H1 (cell line): ENCODE measurements at regions not wholly inside any gene's neighbourhood (a gene's known extent, or its start where the extent isn't known, plus 50 kb on each side); places are given as distances from the start of the nearest gene placed in this dataset.

Experiments used
- CTCF ChIA-PET: fragments of 300-600 bp; sonication (Branson Sonifier 250); formaldehyde crosslinking; loops from one replicate; lab custom pipeline; 2021; ENCODE audit not compliant: partially characterized antibody; lab: Charles Lee
- POLR2A ChIA-PET: fragments of 300-600 bp; sonication (Branson Sonifier 250); formaldehyde crosslinking; loops from one replicate; lab custom pipeline; 2021; ENCODE audit warnings: inconsistent platforms; ENCODE audit not compliant: partially characterized antibody; lab: Charles Lee
- DNase-seq, 2 experiments: peaks; one replicate each; pipeline versions ENCODE4 v3.0.0 to v3.0.0-alpha.2; 2010 to 2022; ENCODE audit warnings: low spot score in 2 of 2, low read depth in 1 of 2, mixed read lengths in 1 of 2
- FAIRE-seq: peaks from 2 replicates; lab custom pipeline; 2011; peaks lifted over from hg19 to GRCh38; lab: Jason Lieb, UNC
- H2AFZ ChIP-seq: 2 replicates; pipeline ENCODE4 v1.8.1; 2012; ENCODE audit warnings: low read length, inconsistent platforms
- H2AK5ac ChIP-seq: 2 replicates; pipeline ENCODE4 v1.6.1; 2013; ENCODE audit warnings: low read depth, low read length
- H2BK120ac ChIP-seq: replicated peaks from 2 replicates; pipeline ENCODE3; 2013; ENCODE audit warnings: low read depth, low read length, inconsistent platforms
- H2BK12ac ChIP-seq: 2 replicates; pipeline ENCODE4 v1.6.1; 2013; ENCODE audit warnings: low read depth, low read length
- H2BK15ac ChIP-seq: 2 replicates; pipeline ENCODE4 v1.6.1; 2013; ENCODE audit warnings: low read length
- H2BK20ac ChIP-seq: 2 replicates; pipeline ENCODE4 v1.6.1; 2013; ENCODE audit warnings: low read length
- H2BK5ac ChIP-seq: 2 replicates; pipeline ENCODE4 v1.6.1; 2013; ENCODE audit warnings: low read depth, low read length
- H3K14ac ChIP-seq: 2 replicates; pipeline ENCODE4 v1.6.1; 2013; ENCODE audit warnings: inconsistent platforms; ENCODE audit not compliant: insufficient read length
- H3K18ac ChIP-seq: 2 replicates; pipeline ENCODE4 v1.6.1; 2013; ENCODE audit warnings: low read length; ENCODE audit errors: extremely low read depth
- H3K23ac ChIP-seq: 2 replicates; pipeline ENCODE4 v1.6.1; 2013; ENCODE audit warnings: inconsistent platforms; ENCODE audit not compliant: insufficient read length
- H3K23me2 ChIP-seq: 2 replicates; pipeline ENCODE4 v1.6.1; 2013; ENCODE audit warnings: low read depth, low read length
- H3K27ac ChIP-seq: 2 replicates; pipeline ENCODE4 v1.6.1; 2011; ENCODE audit warnings: low read depth, low read length, inconsistent platforms
- H3K27me3 ChIP-seq, 4 experiments: replicated peaks in 1 of 4; 1 replicate in 1 of 4; 2 replicates in 3 of 4; pipeline versions ENCODE4 v1.6.1 to v1.8.1; 2011 to 2013; ENCODE audit warnings: low read length in 3 of 4, mild to moderate bottlenecking in 3 of 4, inconsistent platforms in 2 of 4, mixed read lengths in 2 of 4, moderate library complexity in 1 of 4; ENCODE audit not compliant: control insufficient read depth in 3 of 4, insufficient read depth in 3 of 4; ENCODE audit errors: extremely low read depth in 1 of 4
- H3K36me3 ChIP-seq, 4 experiments: 2 replicates each; pipeline versions ENCODE4 v1.6.1 to v1.8.1; 2011 to 2013; ENCODE audit warnings: mild to moderate bottlenecking in 4 of 4, low read length in 3 of 4, moderate library complexity in 2 of 4, control low read depth in 1 of 4, inconsistent platforms in 1 of 4; ENCODE audit not compliant: insufficient read depth in 4 of 4, control insufficient read depth in 2 of 4
- H3K4ac ChIP-seq: replicated peaks from 2 replicates; pipeline ENCODE3; 2013; ENCODE audit warnings: low read length, low read depth, mixed read lengths, inconsistent platforms; ENCODE audit not compliant: insufficient read length
- H3K4me1 ChIP-seq, 4 experiments: replicated peaks in 1 of 4; 1 replicate in 1 of 4; 2 replicates in 3 of 4; pipeline versions ENCODE4 v1.6.1 to v1.8.1; 2011 to 2013; ENCODE audit warnings: low read length in 3 of 4, inconsistent platforms in 2 of 4, mixed read lengths in 1 of 4; ENCODE audit not compliant: insufficient read depth in 4 of 4, control insufficient read depth in 3 of 4
- H3K4me2 ChIP-seq, 2 experiments: 2 replicates each; pipeline versions ENCODE4 v1.6.1 to v1.8.1; 2011 to 2013; ENCODE audit warnings: low read depth in 2 of 2, low read length in 2 of 2, control low read depth in 1 of 2, inconsistent platforms in 1 of 2, mild to moderate bottlenecking in 1 of 2; ENCODE audit not compliant: insufficient read depth in 1 of 2
- H3K4me3 ChIP-seq, 4 experiments: fragments of 200-600, 300-600 bp in 1 of 4; sonication (generic), shearing (Covaris generic), sonication (Bioruptor Twin) in 1 of 4; 2 replicates each; pipeline versions ENCODE4 v1.5.1 to v1.8.1; 2011 to 2016; ENCODE audit warnings: low read length in 4 of 4, low read depth in 3 of 4, control low read depth in 2 of 4, inconsistent platforms in 2 of 4, mild to moderate bottlenecking in 2 of 4, mixed read lengths in 1 of 4, moderate library complexity in 1 of 4; ENCODE audit not compliant: insufficient read depth in 2 of 4; ENCODE audit errors: extremely low read depth in 1 of 4
- H3K56ac ChIP-seq: replicated peaks from 2 replicates; pipeline ENCODE3; 2013; ENCODE audit warnings: low read depth, mild to moderate bottlenecking, mixed read lengths, low read length, inconsistent platforms; ENCODE audit not compliant: insufficient read length
- H3K79me1 ChIP-seq: 2 replicates; pipeline ENCODE4 v1.6.1; 2013; ENCODE audit warnings: low read depth, low read length, control low read depth
- H3K79me2 ChIP-seq, 2 experiments: 2 replicates each; pipeline versions ENCODE4 v1.6.1 to v1.8.1; 2012 to 2013; ENCODE audit warnings: low read length in 2 of 2, mild to moderate bottlenecking in 2 of 2, inconsistent platforms in 1 of 2; ENCODE audit not compliant: insufficient read depth in 2 of 2, control insufficient read depth in 1 of 2
- H3K9ac ChIP-seq, 4 experiments: replicated peaks in 1 of 4; 1 replicate in 1 of 4; 2 replicates in 3 of 4; pipeline versions ENCODE4 v1.6.1 to v1.8.1; 2011 to 2013; ENCODE audit warnings: low read depth in 3 of 4, low read length in 3 of 4, control low read depth in 2 of 4, mild to moderate bottlenecking in 2 of 4, moderate library complexity in 2 of 4, inconsistent platforms in 1 of 4; ENCODE audit errors: extremely low read depth in 1 of 4
- H3K9me3 ChIP-seq, 2 experiments: 2 replicates each; pipeline versions ENCODE4 v1.6.1 to v1.8.1; 2012 to 2013; ENCODE audit warnings: mild to moderate bottlenecking in 2 of 2, moderate library complexity in 2 of 2, control low read depth in 1 of 2, inconsistent platforms in 1 of 2, low read depth in 1 of 2, low read length in 1 of 2, mixed read lengths in 1 of 2; ENCODE audit not compliant: insufficient read depth in 2 of 2
- H4K20me1 ChIP-seq, 2 experiments: replicated peaks in 1 of 2; 2 replicates each; pipeline versions ENCODE3 to v1.8.1; 2011 to 2013; ENCODE audit warnings: inconsistent platforms in 2 of 2, low read length in 2 of 2, mild to moderate bottlenecking in 1 of 2; ENCODE audit not compliant: insufficient read depth in 2 of 2, control insufficient read depth in 1 of 2
- H4K5ac ChIP-seq: 2 replicates; pipeline ENCODE4 v1.6.1; 2013; ENCODE audit warnings: low read length, low read depth, mixed read lengths, inconsistent platforms; ENCODE audit not compliant: insufficient read length
- H4K8ac ChIP-seq: 2 replicates; pipeline ENCODE4 v1.8.0; 2013; ENCODE audit warnings: mild to moderate bottlenecking, moderate library complexity, low read length, inconsistent platforms; ENCODE audit not compliant: insufficient read depth; ENCODE audit errors: extremely low read depth
- H4K91ac ChIP-seq: replicated peaks from 2 replicates; pipeline ENCODE3; 2013; ENCODE audit warnings: low read length, mixed read lengths, inconsistent platforms; ENCODE audit not compliant: insufficient read length
- JUND ChIP-seq: IDR thresholded peaks from 2 replicates; pipeline ENCODE4 v1.6.1; 2011; ENCODE audit warnings: mild to moderate bottlenecking, improper control_type of control experiment, low read length
- SAP30 ChIP-seq: fragments of 300-600 bp; sonication (generic); IDR thresholded peaks from 2 replicates; pipeline ENCODE4 v1.7.1; 2012; ENCODE audit warnings: low read length, moderate library complexity, mild to moderate bottlenecking, inconsistent platforms; ENCODE audit not compliant: insufficient read depth, insufficient replicate concordance
- WGBS, 2 experiments: shearing (Covaris generic) in 1 of 2; methylation state at CpG; one replicate each; pipeline versions ENCODE4 v1.1.6 to v1.1.7; 2013 to 2015; ENCODE audit warnings: low lambda C conversion rate in 2 of 2, mixed read lengths in 2 of 2, inconsistent platforms in 1 of 2, low coverage in 1 of 2, missing lambda C conversion rate in 1 of 2; ENCODE audit not compliant: insufficient replicate concordance in 2 of 2, insufficient coverage in 1 of 2, insufficient read length in 1 of 2; ENCODE audit errors: extremely low coverage in 1 of 2, missing lambda C conversion rate in 1 of 2; 5-methylcytosine and 5-hydroxymethylcytosine counted together
- TF ChIP-seq, protein P1 (sequence below): IDR thresholded peaks from 2 replicates; pipeline ENCODE4 v1.6.1; 2012; ENCODE audit warnings: low read length, inconsistent platforms

DNA sequence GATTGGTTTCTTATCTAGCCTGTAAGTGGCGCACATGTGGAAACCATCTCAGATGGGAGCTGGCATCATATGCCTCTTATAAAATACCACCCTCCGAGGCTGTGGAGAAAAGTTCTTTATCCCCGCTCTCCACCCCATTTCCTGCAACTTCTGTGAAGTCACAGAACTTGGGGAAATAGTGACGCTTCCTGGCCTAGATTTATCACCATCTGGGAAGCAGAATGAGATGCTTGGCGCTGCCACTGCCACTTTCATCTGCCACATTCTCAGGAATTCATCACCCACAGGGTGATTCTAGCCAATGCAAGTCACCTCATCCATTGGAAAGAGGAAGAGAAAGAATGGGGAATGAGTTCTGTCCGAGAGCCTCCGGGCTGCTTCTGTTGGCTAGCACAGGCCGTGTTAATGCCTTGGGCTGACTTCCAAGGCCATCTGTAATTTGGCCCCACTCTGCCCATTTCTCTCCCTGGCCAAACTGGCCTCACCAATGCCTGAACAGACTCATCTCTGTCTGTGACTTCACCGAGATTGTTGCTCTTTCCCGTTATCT lies 148.8 kb upstream of the SOX4 start:
- Histone ChIP-seq H2AFZ (peak overlapping the region; percentile 58; the same call in 1 of the 2 replicates), H3K36me3 (no peaks in the 10 kb centered on the region), H2BK5ac (no peak overlapping the region), H3K23me2 (no peaks in the 10 kb centered on the region), H3K56ac (no peak overlapping the region), H4K20me1 (no peaks in the 10 kb centered on the region), H4K5ac (no peak overlapping the region), H3K18ac (no peak overlapping the region), H3K4me2 (no peak overlapping the region), H2BK20ac (no peak overlapping the region), H4K91ac (no peak overlapping the region), H3K4me1 (no peaks in the 10 kb centered on the region), H3K4ac (no peak overlapping the region), H2AK5ac (no peak overlapping the region), H2BK12ac (no peak overlapping the region), H3K4me3 (no peak overlapping the region), H3K9ac (no peak overlapping the region), H3K9me3 (no peaks in the 10 kb centered on the region), H3K79me1 (no peaks in the 10 kb centered on the region), H3K27me3 (no peaks in the 10 kb centered on the region), H3K23ac (no peak overlapping the region), H3K14ac (no peak overlapping the region), H2BK120ac (no peak overlapping the region), H3K79me2 (no peaks in the 10 kb centered on the region), H2BK15ac (no peak overlapping the region), H4K8ac (no peak overlapping the region), H3K27ac (0 out of 2 replicates have a peak overlapping the region, but pooled peaks have one; percentile 4)
- WGBS, 2 experiments: 87% methylated on average over 10 of the region's 10 CpGs; no CpG with 5 or more reads in 1 of the 2 experiments
- ChIA-PET CTCF (no interaction called here), POLR2A (no interaction called here)
- FAIRE-seq (no peak), DNase-seq (no peak)
- TF ChIP-seq SAP30 (no peak), JUND (no peak)
- TF ChIP-seq, protein P1, sequence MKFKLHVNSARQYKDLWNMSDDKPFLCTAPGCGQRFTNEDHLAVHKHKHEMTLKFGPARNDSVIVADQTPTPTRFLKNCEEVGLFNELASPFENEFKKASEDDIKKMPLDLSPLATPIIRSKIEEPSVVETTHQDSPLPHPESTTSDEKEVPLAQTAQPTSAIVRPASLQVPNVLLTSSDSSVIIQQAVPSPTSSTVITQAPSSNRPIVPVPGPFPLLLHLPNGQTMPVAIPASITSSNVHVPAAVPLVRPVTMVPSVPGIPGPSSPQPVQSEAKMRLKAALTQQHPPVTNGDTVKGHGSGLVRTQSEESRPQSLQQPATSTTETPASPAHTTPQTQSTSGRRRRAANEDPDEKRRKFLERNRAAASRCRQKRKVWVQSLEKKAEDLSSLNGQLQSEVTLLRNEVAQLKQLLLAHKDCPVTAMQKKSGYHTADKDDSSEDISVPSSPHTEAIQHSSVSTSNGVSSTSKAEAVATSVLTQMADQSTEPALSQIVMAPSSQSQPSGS: no peak
